ENCODE measurements at regions not wholly inside any gene's neighbourhood (a gene's known extent, or its start where the extent isn't known, plus 50 kb on each side); places are given as distances from the start of the nearest gene placed in this dataset.
"Not testable (repeated sequence)": the region's sequence is repeated elsewhere in the genome, so short reads cannot be mapped to it uniquely, and the experiment has no call there.

GRCh38 chr14:106766145-106766544, 1239.8 kb downstream of the TMEM121 start:
- TF ChIP-seq, protein P1, sequence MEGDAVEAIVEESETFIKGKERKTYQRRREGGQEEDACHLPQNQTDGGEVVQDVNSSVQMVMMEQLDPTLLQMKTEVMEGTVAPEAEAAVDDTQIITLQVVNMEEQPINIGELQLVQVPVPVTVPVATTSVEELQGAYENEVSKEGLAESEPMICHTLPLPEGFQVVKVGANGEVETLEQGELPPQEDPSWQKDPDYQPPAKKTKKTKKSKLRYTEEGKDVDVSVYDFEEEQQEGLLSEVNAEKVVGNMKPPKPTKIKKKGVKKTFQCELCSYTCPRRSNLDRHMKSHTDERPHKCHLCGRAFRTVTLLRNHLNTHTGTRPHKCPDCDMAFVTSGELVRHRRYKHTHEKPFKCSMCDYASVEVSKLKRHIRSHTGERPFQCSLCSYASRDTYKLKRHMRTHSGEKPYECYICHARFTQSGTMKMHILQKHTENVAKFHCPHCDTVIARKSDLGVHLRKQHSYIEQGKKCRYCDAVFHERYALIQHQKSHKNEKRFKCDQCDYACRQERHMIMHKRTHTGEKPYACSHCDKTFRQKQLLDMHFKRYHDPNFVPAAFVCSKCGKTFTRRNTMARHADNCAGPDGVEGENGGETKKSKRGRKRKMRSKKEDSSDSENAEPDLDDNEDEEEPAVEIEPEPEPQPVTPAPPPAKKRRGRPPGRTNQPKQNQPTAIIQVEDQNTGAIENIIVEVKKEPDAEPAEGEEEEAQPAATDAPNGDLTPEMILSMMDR (IDR thresholded peaks at IDR 0.05; ENCODE audit: insufficient read depth, low read length), result no peak
- DNase-seq (ENCODE audit: low read depth), result no peak
- H3K4me3 ChIP-seq (ENCODE audit: low read depth, low read length), result no peak overlapping the region

- not testable (repeated sequence) for H3K4me3 ChIP-seq (ENCODE audit: low read depth, low read length); DNase-seq (ENCODE audit: low read depth)
Observed at GRCh38 chr14:106766551-106767277, 1240.3 kb downstream of the TMEM121 start.

- H3K4me3 ChIP-seq (ENCODE audit: low read depth, low read length); DNase-seq (ENCODE audit: low read depth): not testable (repeated sequence)
Observed at GRCh38 chr14:106768230-106768629, 1241.8 kb downstream of the TMEM121 start.

DNA sequence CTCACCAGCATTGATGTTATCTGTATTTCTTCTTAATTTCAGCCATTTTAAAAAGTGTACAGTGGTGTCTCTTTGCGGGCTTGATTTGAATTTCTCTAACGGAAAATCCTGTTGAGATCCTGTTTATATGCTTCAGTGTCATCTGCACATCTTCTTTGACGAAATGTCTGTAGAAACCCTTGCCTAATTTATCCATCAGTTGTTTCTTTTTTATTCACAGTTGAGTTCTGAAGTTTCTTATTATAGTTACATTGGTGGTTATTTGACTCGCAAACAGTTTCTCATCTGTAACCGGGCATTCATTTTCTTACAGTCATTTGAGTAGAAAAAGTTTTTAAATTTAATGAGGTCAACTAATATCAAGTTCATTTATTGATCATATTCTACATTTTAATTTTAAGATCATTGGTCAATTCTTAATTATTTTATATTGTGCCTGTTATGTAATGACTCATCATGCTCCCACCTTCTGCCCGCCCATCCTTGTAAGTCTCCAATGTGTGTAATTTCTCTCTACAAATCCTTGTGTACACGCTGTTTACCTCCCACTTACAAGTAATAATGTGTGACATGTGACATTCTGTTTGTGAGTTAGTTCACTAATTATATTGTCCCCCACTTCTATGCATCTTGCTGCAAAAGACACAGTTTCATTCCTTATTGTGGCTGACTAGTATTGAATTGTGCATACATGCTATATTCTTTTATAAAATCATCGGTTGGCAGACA, 1242.8 kb downstream of the TMEM121 start:
- not testable (repeated sequence) for DNase-seq (ENCODE audit: low read depth); H3K4me3 ChIP-seq (ENCODE audit: low read depth, low read length)

- not testable (repeated sequence) for H3K4me3 ChIP-seq (ENCODE audit: low read depth, low read length); DNase-seq (ENCODE audit: low read depth)
Observed at GRCh38 chr14:106770158-106770672, 1243.8 kb downstream of the TMEM121 start.

DNA sequence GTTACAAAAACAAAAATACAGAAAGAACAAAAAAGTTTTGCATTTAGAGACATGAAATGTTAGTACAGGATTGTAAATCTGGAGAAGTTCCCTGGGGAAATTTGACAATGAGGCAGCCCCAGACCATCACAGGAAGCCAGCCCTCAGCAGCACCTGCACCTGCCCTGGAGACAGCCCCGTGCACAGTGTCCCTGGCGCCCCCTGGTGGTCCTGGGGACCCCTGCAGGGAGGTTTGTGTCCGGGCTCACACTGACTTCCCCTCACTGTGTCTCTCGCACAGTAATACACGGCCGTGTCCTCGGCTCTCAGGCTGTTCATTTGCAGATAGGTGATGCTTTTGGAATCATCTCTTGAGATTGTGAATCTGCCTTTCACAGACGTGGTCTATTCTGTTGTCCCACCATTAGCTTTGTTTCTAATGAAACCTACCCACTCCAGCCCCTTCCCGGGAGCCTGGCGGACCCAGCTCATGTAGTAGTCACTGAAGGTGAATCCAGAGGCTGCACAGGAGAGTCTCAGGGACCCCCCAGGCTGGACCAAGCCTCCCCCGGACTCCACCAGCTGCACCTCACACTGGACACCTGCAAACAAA, 1248.6 kb downstream of the TMEM121 start:
- DNase-seq (ENCODE audit: low read depth); H3K4me3 ChIP-seq (ENCODE audit: low read depth, low read length): not testable (repeated sequence)

- H3K4me3 ChIP-seq (ENCODE audit: low read depth, low read length), result no peak overlapping the region
- TF ChIP-seq, protein P1 (IDR thresholded peaks at IDR 0.05; ENCODE audit: insufficient read depth, low read length), result no peak
- no peak for DNase-seq (ENCODE audit: low read depth)
Observed at GRCh38 chr14:106776395-106776983, 1250.1 kb downstream of the TMEM121 start.

DNA sequence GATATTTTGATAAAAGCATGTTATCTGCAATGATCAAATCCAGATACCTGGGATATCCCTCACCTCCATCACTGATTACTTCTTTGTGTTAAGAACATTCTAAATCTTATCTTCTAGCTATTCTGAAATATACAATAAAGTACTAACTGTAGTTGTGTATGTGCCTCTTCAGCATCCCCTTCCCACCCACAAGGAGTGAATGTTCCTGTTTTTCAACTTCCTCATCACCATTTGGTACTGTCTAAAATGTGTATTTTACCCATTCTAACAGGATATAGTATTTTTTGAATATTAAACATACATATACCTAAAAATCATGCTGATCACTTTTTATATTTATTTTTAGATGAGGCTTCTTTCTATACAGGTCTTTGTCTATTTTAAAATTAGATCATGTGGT, 1252.6 kb downstream of the TMEM121 start:
- TF ChIP-seq, protein P1 (IDR thresholded peaks at IDR 0.05; ENCODE audit: insufficient read depth, low read length), result no peak
- H3K4me3 ChIP-seq (ENCODE audit: low read depth, low read length), result no peak overlapping the region
- DNase-seq (ENCODE audit: low read depth), result no peak

DNA sequence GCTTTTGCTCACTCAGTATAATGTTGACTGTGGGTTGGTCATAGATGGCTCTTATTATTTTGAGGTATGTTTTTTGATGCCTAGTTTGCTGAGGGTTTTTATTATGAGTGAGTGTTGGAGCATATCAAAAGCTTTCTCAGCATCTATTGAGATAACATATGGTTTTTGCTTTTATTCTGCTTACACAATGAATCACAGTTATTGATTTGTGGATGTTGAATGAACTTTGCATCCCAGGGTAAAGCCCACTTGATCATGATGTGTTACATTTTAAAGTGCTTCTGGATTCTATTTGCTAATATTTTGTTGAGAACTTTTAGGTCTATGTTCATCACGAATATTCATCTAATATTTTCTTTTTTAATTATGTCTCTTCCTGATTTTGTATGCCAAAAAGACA, 1260.3 kb downstream of the TMEM121 start:
- TF ChIP-seq, protein P1 (IDR thresholded peaks at IDR 0.05; ENCODE audit: insufficient read depth, low read length), result no peak
- no peak overlapping the region for H3K4me3 ChIP-seq (ENCODE audit: low read depth, low read length)

More for the DNA sequence above, 1260.3 kb downstream of the TMEM121 start:
- DNase-seq (ENCODE audit: low read depth), result no peak
